ENCODE measurements at regions not wholly inside any gene's neighbourhood (a gene's known extent, or its start where the extent isn't known, plus 50 kb on each side); places are given as distances from the start of the nearest gene placed in this dataset.

DNA sequence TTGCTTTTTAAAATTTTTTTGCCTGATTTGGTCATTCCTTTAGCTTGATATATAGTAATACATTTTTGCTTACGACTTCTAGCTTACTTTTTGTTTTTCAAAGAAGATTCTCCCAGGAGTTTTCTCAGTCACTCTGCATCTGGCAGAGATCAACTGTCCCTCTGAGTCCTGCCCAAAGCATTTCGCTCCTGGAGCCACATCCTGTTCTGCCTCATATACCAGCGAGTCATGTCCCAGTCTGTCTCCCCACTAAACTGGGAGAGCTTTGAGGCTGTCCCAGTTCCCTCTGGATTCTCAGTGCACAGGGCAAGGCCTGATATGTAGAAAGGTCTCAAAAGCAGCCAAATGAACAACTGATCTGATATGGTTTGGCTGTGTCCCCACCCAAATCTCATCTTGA is 326.3 kb downstream of the ARRDC4 start:
- no peak for TF ChIP-seq GATA2 (IDR thresholded peaks at IDR 0.05; ENCODE audit: low read depth, low read length)
- no peak for TF ChIP-seq GATA3 (IDR thresholded peaks at IDR 0.05; ENCODE audit: low read depth, low read length)

DNA sequence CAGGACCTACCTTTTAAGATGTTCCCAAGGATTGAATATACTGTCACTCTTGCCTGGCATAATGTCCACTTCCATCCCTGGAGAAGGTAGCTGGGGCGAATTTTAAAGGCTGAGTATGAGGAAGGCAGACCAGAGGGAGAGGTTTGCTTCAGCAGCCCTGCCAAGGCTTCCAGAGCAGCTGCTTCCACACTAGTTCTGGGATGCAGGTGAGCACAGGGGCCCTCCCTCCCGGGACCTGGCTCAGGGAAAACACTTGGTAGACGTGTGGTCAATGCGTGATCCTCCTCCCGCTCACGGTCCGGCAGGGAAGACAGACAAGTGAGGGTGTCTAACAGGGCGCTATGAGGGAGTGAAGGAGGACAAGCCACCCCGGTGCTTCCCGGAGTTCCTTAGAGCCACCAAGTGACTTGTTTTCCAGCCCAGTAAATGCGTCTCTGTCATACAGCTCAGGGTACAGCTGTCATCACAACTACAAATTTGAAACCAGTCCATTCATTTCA is 327.6 kb downstream of the ARRDC4 start:
- TF ChIP-seq GATA2 (IDR thresholded peaks at IDR 0.05; ENCODE audit: low read depth, low read length), result no peak
- TF ChIP-seq GATA3 (IDR thresholded peaks at IDR 0.05; ENCODE audit: low read depth, low read length), result no peak

DNA sequence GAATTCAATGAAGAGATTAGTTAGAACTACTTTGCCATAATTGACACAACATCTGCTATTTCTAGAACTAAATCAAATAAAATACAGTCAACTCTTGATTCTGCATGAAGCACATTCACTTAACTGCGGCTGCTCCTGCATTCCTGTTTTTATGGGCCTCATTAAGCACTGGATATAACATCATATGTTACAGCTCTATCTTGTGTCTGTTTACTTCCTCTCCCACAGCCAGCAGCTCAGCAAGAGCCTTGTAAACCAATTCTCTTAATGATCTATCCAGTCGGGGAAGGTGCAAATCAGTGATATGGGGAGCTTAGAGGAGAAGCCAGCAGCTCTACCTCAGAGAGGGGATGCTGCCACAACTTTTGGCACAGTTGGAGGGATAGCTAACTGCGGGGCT is 329.2 kb downstream of the ARRDC4 start:
- no peak for TF ChIP-seq GATA2 (IDR thresholded peaks at IDR 0.05; ENCODE audit: low read depth, low read length)
- no peak for TF ChIP-seq GATA3 (IDR thresholded peaks at IDR 0.05; ENCODE audit: low read depth, low read length)

DNA sequence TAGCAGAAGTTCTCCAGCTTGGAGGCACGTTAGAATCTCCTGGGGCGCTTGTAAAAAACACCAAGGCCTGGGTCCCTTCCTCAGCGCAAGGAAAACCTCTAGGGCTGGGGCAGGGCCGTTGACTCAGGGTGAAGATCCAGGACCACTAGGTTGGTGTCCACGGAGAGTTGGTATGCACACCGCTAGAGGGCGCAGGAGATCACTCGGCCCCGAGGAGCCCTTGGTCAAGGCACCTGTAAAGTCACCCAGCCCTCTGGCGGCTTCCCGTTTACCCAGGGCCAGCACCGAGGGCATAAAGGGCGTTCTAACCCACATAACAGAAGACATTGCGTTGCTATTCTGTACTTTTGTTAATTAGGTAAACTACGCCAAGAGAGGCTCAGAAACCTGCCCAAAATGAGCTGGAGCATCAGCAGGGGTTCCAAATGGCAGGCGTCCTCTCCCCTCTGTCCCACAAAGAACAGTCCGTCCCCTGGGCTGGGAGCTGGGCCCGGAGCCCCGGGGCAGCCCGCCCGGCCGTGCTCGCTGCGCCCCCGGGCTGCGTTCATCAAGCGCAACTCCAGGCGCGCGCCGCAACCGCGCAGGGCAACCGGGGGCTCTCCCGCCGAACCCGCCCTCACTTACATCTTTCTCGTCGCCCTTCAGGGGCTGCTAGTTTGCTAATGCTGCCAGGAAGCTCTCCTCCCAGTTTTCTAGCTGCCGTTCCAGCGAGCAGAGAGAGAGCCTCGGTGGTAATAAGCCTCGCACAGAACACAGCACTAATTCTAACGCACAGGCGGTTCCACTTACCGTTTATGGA is 332.1 kb downstream of the ARRDC4 start:
- no peak for TF ChIP-seq GATA2 (IDR thresholded peaks at IDR 0.05; ENCODE audit: low read depth, low read length)
- no peak for TF ChIP-seq GATA3 (IDR thresholded peaks at IDR 0.05; ENCODE audit: low read depth, low read length)

DNA sequence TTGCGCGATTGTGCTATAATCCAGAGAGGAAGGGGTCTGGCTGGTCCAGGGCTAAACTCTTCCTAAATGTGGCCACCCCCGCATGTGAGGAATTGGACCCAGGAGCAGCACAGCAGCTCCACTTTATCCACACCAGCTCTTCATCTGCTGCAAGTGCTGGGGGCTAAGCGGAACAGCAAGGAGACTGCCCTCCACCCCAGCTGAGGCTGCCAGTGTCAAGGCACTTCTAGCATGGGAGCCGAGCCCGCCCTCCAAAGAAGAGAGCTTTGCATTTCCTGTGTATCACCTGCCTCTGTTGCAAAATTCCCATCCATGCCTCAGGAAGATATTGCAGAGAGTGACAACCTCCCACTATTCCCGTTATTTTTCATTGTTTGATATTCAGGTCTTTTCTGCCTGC is 333.6 kb downstream of the ARRDC4 start:
- no peak for TF ChIP-seq GATA3 (IDR thresholded peaks at IDR 0.05; ENCODE audit: low read depth, low read length)
- TF ChIP-seq GATA2 (IDR thresholded peaks at IDR 0.05; ENCODE audit: low read depth, low read length), result no peak

DNA sequence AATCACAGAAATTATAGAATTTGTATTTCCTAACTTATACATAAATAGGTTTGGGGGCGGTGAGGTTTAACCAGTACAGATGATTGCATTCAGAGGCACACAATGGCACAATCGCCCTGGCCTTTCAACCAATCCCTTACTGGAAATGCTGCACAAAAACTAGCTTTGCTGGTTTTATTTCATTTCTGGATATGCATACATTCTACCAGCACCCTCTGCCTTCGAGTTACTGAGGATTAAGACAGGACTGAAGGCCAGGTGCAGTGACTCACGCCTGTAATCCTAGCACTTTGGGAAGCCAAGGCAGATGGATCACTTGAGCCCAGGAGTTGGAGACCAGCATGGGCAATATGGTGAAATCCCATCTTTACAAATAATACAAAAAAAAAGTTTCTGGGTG is 336.1 kb downstream of the ARRDC4 start:
- TF ChIP-seq GATA3 (IDR thresholded peaks at IDR 0.05; ENCODE audit: low read depth, low read length), result no peak
- no peak for TF ChIP-seq GATA2 (IDR thresholded peaks at IDR 0.05; ENCODE audit: low read depth, low read length)

DNA sequence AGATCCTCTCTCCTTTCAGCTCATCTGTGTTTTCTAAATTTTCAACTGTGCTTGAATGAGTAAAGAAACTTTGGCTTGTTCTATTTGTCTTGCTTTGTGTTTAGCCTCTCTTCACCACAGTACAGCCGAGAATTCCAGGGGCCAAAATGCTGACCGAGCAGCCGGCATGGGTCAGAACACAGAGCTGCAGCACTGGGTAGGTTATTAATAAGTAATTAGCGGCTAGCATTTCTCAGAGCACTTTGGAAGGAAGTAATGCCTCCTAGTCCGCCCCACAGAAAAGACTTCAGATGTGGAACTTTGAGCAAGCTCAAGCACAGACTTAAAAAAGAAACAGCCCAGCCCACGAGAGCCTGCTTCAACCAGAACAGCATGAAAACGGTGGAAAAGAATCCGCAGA is 343.9 kb downstream of the ARRDC4 start:
- no peak for TF ChIP-seq GATA3 (IDR thresholded peaks at IDR 0.05; ENCODE audit: low read depth, low read length)
- no peak for TF ChIP-seq GATA2 (IDR thresholded peaks at IDR 0.05; ENCODE audit: low read depth, low read length)

DNA sequence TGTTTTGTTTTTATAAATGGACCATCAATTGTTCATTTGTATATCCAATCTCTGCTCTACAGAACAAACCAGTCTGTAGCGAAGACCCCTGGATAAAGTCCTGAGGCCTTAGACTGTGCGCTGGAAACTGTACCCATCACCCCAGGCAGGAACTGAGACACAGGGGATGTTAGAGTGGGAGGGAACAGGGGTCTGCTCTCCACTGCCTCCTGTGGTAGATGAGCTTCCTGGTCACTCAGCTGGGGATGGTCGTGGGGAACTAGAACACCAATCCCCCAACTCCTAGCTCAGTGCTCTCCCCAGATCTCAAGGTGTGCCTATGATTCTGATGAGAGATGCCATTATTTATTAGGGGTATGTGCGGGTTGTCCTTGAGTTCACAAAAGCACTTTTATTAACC is 340.2 kb upstream of the IGF1R start:
- no peak for TF ChIP-seq GATA3 (IDR thresholded peaks at IDR 0.05; ENCODE audit: low read depth, low read length)
- no peak for TF ChIP-seq GATA2 (IDR thresholded peaks at IDR 0.05; ENCODE audit: low read depth, low read length)

DNA sequence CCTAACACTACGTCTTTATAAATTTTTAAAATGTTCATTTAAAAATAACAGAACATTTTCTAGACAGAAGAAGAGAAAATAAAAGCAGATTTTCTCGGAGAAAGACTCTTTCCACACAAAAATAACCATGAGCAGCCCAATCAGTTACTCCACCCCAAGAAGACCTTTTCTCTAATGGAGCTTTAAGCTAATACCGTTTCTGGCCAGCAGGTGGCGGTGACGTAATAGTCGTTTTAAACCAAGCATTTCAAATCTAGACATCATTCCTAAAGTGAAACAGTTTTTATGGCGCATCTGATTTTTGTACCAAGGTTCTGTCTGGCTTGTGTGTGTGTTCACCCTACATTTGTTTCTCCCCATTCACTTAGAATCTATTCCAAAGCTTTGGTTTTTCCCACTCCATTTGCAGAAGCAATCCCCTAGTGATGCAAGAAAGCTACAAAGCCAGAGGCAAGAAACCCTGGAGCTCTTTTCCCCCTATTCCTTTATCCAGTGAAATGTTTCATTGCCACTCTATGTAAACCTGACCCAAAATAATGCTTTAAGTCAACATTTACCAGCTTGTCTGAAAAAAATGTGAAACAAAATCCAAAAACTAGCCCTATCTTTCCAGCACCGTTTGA is 336.7 kb upstream of the IGF1R start:
- TF ChIP-seq GATA3 (IDR thresholded peaks at IDR 0.05; ENCODE audit: low read depth, low read length) (no peak), GATA2 (IDR thresholded peaks at IDR 0.05; ENCODE audit: low read depth, low read length) (no peak)

DNA sequence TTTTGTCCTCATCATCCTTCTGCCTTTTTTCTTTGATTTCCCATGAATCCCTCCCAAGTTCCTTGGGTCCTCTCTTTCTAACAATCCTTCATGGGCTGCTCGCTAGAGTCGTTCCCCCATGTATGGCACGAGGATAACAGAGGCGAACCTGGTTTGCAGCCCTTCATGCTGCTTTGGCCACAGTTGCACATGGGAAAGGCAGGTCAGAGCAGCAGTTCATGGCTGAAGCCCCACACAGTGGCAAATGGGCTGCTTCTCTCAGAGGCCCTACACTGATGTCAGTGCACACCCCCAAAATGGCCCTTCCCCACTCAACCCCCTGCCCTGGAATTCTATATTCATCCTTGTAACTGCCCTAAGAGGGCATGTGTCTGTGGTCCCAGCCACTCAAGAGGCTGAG is 335.4 kb upstream of the IGF1R start:
- TF ChIP-seq GATA3 (IDR thresholded peaks at IDR 0.05; ENCODE audit: low read depth, low read length) (no peak), GATA2 (IDR thresholded peaks at IDR 0.05; ENCODE audit: low read depth, low read length) (no peak)

DNA sequence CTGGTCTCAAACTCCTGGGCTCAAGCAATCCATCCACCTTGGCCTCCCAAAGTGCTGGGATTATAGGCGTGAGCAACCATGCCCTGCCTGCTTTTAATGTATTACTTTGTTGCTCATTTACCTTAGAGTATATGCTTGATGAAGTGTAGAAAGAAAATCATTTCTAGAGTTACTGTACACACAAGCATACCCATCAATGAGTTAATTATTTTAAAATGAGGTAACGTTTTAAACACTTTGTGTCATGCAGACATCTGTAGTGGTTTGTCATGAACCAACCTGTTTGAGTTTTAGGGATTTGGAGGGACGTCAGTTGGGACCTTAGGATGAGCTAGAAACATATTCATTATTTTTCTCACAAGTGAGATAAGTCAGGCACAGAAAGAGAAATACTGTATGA is 332.4 kb upstream of the IGF1R start:
- TF ChIP-seq GATA2 (IDR thresholded peaks at IDR 0.05; ENCODE audit: low read depth, low read length) (no peak), GATA3 (IDR thresholded peaks at IDR 0.05; ENCODE audit: low read depth, low read length) (no peak)

DNA sequence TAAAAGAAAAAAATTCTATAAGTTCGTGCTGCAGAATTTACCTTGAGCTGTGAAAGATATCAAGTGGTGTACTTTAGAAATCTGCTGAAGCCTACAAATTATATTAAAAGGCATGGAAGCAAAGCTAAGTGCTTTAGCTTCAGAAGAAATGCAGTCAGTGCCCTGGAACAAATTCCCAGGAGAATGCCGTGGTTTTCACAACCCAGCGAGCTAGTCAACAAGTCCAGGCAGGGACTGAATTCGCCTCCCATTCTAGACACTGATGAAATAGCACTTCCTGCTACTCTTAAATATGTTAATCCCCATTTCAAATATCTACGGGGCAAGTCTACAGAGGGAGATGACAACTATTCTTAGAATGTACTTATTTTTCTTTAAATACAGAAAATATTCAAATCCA is 326.4 kb upstream of the IGF1R start:
- no peak for TF ChIP-seq GATA3 (IDR thresholded peaks at IDR 0.05; ENCODE audit: low read depth, low read length)
- no peak for TF ChIP-seq GATA2 (IDR thresholded peaks at IDR 0.05; ENCODE audit: low read depth, low read length)

DNA sequence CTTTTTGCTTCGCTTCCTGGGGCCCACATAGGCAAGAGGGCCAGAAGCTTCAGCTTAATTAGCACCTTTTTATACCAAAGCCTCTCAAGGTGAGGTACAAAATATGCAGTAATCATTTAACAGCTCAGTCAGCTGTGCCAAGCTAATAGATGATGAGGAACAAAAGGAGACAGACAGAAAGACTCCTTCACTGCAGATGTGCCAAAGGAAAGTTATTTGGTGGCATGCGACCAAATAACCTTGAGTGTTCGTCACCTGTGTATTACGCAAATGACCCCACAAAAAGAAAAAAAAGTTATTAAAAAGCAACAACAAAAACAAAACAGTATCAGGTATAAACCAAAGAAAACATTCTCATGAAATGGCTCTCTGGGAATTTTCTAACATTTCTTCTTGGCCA is 325.8 kb upstream of the IGF1R start:
- TF ChIP-seq GATA3 (IDR thresholded peaks at IDR 0.05; ENCODE audit: low read depth, low read length), result no peak
- TF ChIP-seq GATA2 (IDR thresholded peaks at IDR 0.05; ENCODE audit: low read depth, low read length), result no peak

DNA sequence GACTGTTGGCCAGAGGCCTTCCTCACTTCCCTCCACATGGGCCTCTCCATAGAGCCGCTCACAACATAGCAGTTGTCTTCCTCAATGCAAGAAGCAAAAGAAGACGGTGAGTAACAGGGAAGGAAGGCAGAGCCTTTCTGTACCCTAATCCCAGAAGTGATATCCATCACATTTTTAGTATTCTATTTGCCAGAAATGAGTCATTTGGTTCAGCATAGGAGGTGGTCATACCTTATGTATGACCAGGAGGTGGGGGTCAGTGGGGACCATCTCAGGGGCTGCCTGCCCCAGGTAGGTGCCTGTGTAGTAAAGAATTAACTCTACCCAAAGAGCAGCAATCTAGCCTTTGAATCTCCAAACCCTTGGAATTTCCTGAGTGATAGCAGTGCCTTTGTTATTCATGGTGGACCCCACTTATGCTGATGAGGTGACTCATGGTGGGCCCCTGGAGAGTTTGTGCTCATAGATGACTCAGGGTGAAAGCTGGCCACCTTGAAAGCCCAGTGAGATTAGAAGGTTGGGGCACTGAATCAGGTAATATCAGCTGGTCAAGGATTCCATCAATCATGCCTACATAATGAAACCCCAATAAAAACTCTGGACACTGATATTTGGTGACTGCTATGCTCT is 323.9 kb upstream of the IGF1R start:
- TF ChIP-seq GATA3 (IDR thresholded peaks at IDR 0.05; ENCODE audit: low read depth, low read length), result no peak
- TF ChIP-seq GATA2 (IDR thresholded peaks at IDR 0.05; ENCODE audit: low read depth, low read length), result no peak

DNA sequence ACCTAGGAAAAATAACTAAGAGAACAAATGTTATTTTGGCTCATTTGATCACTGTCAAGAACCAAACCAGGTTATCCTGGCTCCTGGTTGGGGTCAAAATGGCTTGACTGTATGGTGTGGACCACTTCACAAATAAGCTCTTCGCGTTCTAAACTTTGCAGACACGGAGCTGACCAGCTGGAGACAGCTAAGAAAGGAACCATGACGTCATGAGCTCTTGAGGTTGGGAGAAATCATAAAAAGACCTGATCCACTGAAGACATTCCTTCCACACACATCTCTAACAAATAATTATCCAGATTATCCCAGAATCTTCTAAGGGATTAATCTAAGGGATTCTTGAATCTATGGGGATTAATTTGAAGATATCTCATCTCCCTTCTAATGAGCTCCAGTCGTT is 321.5 kb upstream of the IGF1R start:
- TF ChIP-seq GATA3 (IDR thresholded peaks at IDR 0.05; ENCODE audit: low read depth, low read length) (no peak), GATA2 (IDR thresholded peaks at IDR 0.05; ENCODE audit: low read depth, low read length) (no peak)
